Smooth muscle cell (in vitro differentiated cells): ENCODE measurements at regions not wholly inside any gene's neighbourhood (a gene's known extent, or its start where the extent isn't known, plus 50 kb on each side); places are given as distances from the start of the nearest gene placed in this dataset.

Source experiments
- DNase-seq: peaks from one replicate; lab custom pipeline; 2025; ENCODE audit not compliant: unreplicated experiment; lab: John Stamatoyannopoulos, UW
- H2AFZ ChIP-seq: fragments of 200-600 bp; sonication (generic); 2 replicates; pipeline ENCODE4 v1.6.0; 2016; ENCODE audit warnings: antibody characterized with exemption, low read depth, mild to moderate bottlenecking
- H3F3A ChIP-seq: fragments of 200-600 bp; sonication (generic); 2 replicates; pipeline ENCODE4 v1.6.0; 2017; ENCODE audit warnings: antibody characterized with exemption, low read depth
- H3K27ac ChIP-seq: fragments of 200-600 bp; sonication (generic); 2 replicates; pipeline ENCODE4 v1.5.1; 2016; ENCODE audit warnings: low read depth, mild to moderate bottlenecking
- H3K27me3 ChIP-seq: fragments of 200-600 bp; sonication (generic); 2 replicates; pipeline ENCODE4 v1.6.1; 2016; ENCODE audit warnings: low read depth, mild to moderate bottlenecking
- H3K36me3 ChIP-seq: fragments of 200-600 bp; sonication (generic); 2 replicates; pipeline ENCODE4 v1.5.1; 2016; ENCODE audit warnings: low read depth
- H3K4me1 ChIP-seq: fragments of 200-600 bp; sonication (generic); 2 replicates; pipeline ENCODE4 v1.5.1; 2016; ENCODE audit warnings: low read depth
- H3K4me2 ChIP-seq: fragments of 200-600 bp; sonication (generic); 2 replicates; pipeline ENCODE4 v1.6.0; 2016; ENCODE audit warnings: mild to moderate bottlenecking
- H3K4me3 ChIP-seq: fragments of 200-600 bp; sonication (generic); 2 replicates; pipeline ENCODE4 v1.5.1; 2016; ENCODE audit warnings: mild to moderate bottlenecking
- H3K79me2 ChIP-seq: fragments of 200-600 bp; sonication (generic); 2 replicates; pipeline ENCODE4 v1.6.0; 2016; ENCODE audit warnings: low read depth, mild to moderate bottlenecking
- H3K9ac ChIP-seq: fragments of 200-600 bp; sonication (generic); 2 replicates; pipeline ENCODE4 v1.6.0; 2016; ENCODE audit warnings: low read depth
- H3K9me3 ChIP-seq: fragments of 200-600 bp; sonication (generic); replicated peaks from 2 replicates; pipeline ENCODE4 v1.5.1; 2016; ENCODE audit warnings: low read depth
- H4K20me1 ChIP-seq: fragments of 200-600 bp; sonication (generic); 2 replicates; pipeline ENCODE4 v1.6.0; 2016; ENCODE audit warnings: low read depth
- WGBS: methylation state at CpG from one replicate; pipeline ENCODE4 v1.1.7; 2016; ENCODE audit warnings: low lambda C conversion rate; 5-methylcytosine and 5-hydroxymethylcytosine counted together
- TF ChIP-seq, protein P1 (sequence below): fragments of 200-600 bp; sonication (generic); IDR thresholded peaks from 2 replicates; pipeline ENCODE4 v1.5.1; 2017; ENCODE audit warnings: borderline replicate concordance, mild to moderate bottlenecking, antibody characterized with exemption; ENCODE audit not compliant: insufficient read depth, poor library complexity, severe bottlenecking

DNA sequence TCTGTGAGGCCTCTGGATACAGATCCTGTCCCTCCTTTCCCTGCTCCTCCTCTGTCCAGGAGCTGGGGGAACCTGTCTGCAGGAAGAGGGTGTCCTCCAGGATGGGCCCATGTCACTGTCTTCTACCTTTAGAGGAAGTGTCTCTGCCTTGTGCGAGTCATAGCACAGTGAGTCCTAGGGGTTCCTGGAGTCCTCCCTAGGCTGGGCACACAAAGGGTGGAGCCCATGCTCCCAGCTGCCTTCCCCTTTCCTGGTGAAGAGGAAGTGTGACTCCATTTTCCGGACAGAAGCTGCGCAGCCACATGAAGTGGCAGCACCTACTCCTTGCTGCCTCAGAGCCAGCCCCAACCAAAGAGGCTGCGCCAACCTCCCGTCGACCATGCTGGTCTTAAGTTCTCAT lies 112.2 kb downstream of the CTTN start:
- H3K27ac ChIP-seq, result no peak overlapping the region
- no peak overlapping the region for H2AFZ ChIP-seq
- H3K27me3 ChIP-seq, result no peaks in the 10 kb centered on the region
- no peak overlapping the region for H3K9ac ChIP-seq
- no peak for DNase-seq
- H3K4me2 ChIP-seq, result no peak overlapping the region
- no peak overlapping the region for H3K4me3 ChIP-seq
- H3K36me3 ChIP-seq, result no peaks in the 10 kb centered on the region
- TF ChIP-seq, protein P1, sequence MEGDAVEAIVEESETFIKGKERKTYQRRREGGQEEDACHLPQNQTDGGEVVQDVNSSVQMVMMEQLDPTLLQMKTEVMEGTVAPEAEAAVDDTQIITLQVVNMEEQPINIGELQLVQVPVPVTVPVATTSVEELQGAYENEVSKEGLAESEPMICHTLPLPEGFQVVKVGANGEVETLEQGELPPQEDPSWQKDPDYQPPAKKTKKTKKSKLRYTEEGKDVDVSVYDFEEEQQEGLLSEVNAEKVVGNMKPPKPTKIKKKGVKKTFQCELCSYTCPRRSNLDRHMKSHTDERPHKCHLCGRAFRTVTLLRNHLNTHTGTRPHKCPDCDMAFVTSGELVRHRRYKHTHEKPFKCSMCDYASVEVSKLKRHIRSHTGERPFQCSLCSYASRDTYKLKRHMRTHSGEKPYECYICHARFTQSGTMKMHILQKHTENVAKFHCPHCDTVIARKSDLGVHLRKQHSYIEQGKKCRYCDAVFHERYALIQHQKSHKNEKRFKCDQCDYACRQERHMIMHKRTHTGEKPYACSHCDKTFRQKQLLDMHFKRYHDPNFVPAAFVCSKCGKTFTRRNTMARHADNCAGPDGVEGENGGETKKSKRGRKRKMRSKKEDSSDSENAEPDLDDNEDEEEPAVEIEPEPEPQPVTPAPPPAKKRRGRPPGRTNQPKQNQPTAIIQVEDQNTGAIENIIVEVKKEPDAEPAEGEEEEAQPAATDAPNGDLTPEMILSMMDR, result no peak
- H3K4me1 ChIP-seq, result peaks cover 4% of the 10 kb centered on the region
- 95% methylated on average over 6 of the region's 6 CpGs for WGBS
- no peaks in the 10 kb centered on the region for H4K20me1 ChIP-seq
- H3F3A ChIP-seq, result no peaks in the 10 kb centered on the region
- no peaks in the 10 kb centered on the region for H3K79me2 ChIP-seq
- H3K9me3 ChIP-seq, result peaks cover 14% of the 10 kb centered on the region

DNA sequence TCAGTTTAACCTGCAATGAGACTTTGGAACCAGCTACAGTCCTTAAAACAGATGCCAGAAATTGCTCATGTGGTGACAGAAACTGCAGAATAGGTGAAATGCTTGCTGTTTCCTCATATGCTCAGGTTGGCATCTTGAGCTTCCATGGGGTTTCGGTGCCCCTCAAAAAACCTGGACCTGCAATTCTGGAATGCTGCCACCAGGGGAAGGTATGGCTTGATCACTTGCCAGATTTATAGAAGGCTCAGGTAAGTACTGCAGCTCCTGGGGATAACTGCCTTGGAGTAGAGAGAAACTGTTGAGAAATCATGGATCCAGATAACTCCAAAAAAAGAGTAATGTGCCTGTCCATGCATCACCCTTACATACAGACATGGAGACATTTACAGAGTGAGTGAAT lies 113.0 kb downstream of the CTTN start:
- H3K36me3 ChIP-seq, result no peaks in the 10 kb centered on the region
- DNase-seq, result no peak
- no peaks in the 10 kb centered on the region for H4K20me1 ChIP-seq
- H2AFZ ChIP-seq, result no peak overlapping the region
- no peak overlapping the region for H3K4me2 ChIP-seq
- no peak overlapping the region for H3K4me3 ChIP-seq
- no peak overlapping the region for H3K9ac ChIP-seq
- peaks cover 4% of the 10 kb centered on the region for H3K4me1 ChIP-seq
- TF ChIP-seq, protein P1, result no peak
- no peaks in the 10 kb centered on the region for H3F3A ChIP-seq
- no peak overlapping the region for H3K27ac ChIP-seq
- H3K9me3 ChIP-seq, result peaks cover 14% of the 10 kb centered on the region
- H3K27me3 ChIP-seq, result no peaks in the 10 kb centered on the region
- 93% methylated on average over 1 of the region's 1 CpG for WGBS
- no peaks in the 10 kb centered on the region for H3K79me2 ChIP-seq

- Histone ChIP-seq H3K36me3 (no peaks in the 10 kb centered on the region), H3K4me2 (no peak overlapping the region), H3K27me3 (no peaks in the 10 kb centered on the region), H3K4me1 (peaks cover 5% of the 10 kb centered on the region), H3K79me2 (no peaks in the 10 kb centered on the region), H3F3A (no peaks in the 10 kb centered on the region), H3K9ac (no peak overlapping the region), H4K20me1 (no peaks in the 10 kb centered on the region), H3K27ac (no peak overlapping the region), H2AFZ (no peak overlapping the region), H3K4me3 (no peak overlapping the region), H3K9me3 (peaks cover 14% of the 10 kb centered on the region)
- TF ChIP-seq, protein P1, result no peak
- no peak for DNase-seq
Measured at GRCh38 chr11:70512716-70513115, 114.4 kb downstream of the CTTN start.

- no peak for DNase-seq
- no peak overlapping the region for H2AFZ ChIP-seq
- peaks cover 12% of the 10 kb centered on the region for H3K4me1 ChIP-seq
- no peaks in the 10 kb centered on the region for H3K79me2 ChIP-seq
- WGBS, result 92% methylated on average over 7 of the region's 7 CpGs
- H3K4me3 ChIP-seq, result no peak overlapping the region
- H3K27ac ChIP-seq, result peak overlapping the region; percentile 88
- no peaks in the 10 kb centered on the region for H3F3A ChIP-seq
- H3K9me3 ChIP-seq, result peaks cover 14% of the 10 kb centered on the region
- H3K9ac ChIP-seq, result no peak overlapping the region
- no peaks in the 10 kb centered on the region for H3K36me3 ChIP-seq
- TF ChIP-seq, protein P1, result no peak
- no peak overlapping the region for H3K4me2 ChIP-seq
- no peaks in the 10 kb centered on the region for H3K27me3 ChIP-seq
- no peaks in the 10 kb centered on the region for H4K20me1 ChIP-seq
Measured at GRCh38 chr11:70517203-70517602, 118.9 kb downstream of the CTTN start.
